HepG2 (cell line): ENCODE measurements at regions not wholly inside any gene's neighbourhood (a gene's known extent, or its start where the extent isn't known, plus 50 kb on each side); places are given as distances from the start of the nearest gene placed in this dataset.

ENCODE experiments used
- ATAC-seq: fragments of 200-7000 bp; cut with Tn5 transposase; 3 replicates; pipeline ENCODE4 v1.9.1; 2020; ENCODE audit warnings: mild to moderate bottlenecking, moderate library complexity
- BruUV-seq: library from RNA; stranded (reverse); fragments of 400-500 nt; replicated peaks from 2 replicates; lab custom pipeline; 2021; lab: Mats Ljungman, UMichigan
- CTCF ChIA-PET: fragments of 300-600 bp; formaldehyde crosslinking; extraction: SDS; loops from one replicate; lab custom pipeline; 2021; ENCODE audit warnings: low total read pairs, inconsistent platforms, low intra/inter-chr PET ratio; lab: Yijun Ruan, JAX
- POLR2A ChIA-PET: fragments of 350-600 bp; sonication (Branson Sonifier 250); formaldehyde crosslinking; loops from one replicate; lab custom pipeline; 2020; ENCODE audit warnings: antibody characterized with exemption, inconsistent platforms; lab: Yijun Ruan, JAX
- DNase-seq: peaks from one replicate; pipeline ENCODE4 v3.0.0-alpha.2; 2015; ENCODE audit warnings: low spot score
- FAIRE-seq: peaks from 3 replicates; lab custom pipeline; 2011; peaks lifted over from hg19 to GRCh38; lab: Jason Lieb, UNC
- H2AFZ ChIP-seq: one replicate; pipeline ENCODE4 v1.6.1; 2011; ENCODE audit warnings: low read length, inconsistent platforms
- H3K27ac ChIP-seq: fragments of 300-600 bp; 3 replicates; pipeline ENCODE4 v1.8.0; 2011; ENCODE audit warnings: mixed run types, mild to moderate bottlenecking, mixed read lengths, low read length, inconsistent platforms; ENCODE audit not compliant: insufficient read depth; ENCODE audit errors: extremely low read length
- H3K27me3 ChIP-seq, 2 experiments: fragments of 200-600 bp in 1 of 2; 2 replicates in 1 of 2; 3 replicates in 1 of 2; pipeline versions ENCODE4 v1.6.0 to v1.8.0; 2011; ENCODE audit warnings: low read length in 2 of 2, mild to moderate bottlenecking in 2 of 2, moderate library complexity in 2 of 2, inconsistent platforms in 1 of 2; ENCODE audit not compliant: insufficient read depth in 2 of 2, control insufficient read depth in 1 of 2
- H3K36me3 ChIP-seq, 2 experiments: fragments of 200-600 bp in 1 of 2; replicated peaks in 1 of 2; 2 replicates in 1 of 2; 3 replicates in 1 of 2; pipeline versions ENCODE4 v1.5.1 to v1.8.0; 2011; ENCODE audit warnings: low read length in 2 of 2, inconsistent platforms in 1 of 2; ENCODE audit not compliant: insufficient read depth in 2 of 2, control insufficient read depth in 1 of 2
- H3K4me1 ChIP-seq: 2 replicates; pipeline ENCODE4 v1.5.1; 2012; ENCODE audit warnings: low read length, inconsistent platforms; ENCODE audit not compliant: insufficient read depth
- H3K4me2 ChIP-seq: 2 replicates; pipeline ENCODE4 v1.6.0; 2011; ENCODE audit warnings: low read depth, low read length, inconsistent platforms
- H3K4me3 ChIP-seq, 3 experiments: fragments of 200-600 bp in 1 of 3; sonication (generic), shearing (Covaris generic) in 1 of 3; replicated peaks in 1 of 3; 2 replicates each; pipeline ENCODE4 v1.5.1; 2011 to 2016; ENCODE audit warnings: low read length in 3 of 3, inconsistent platforms in 2 of 3, low read depth in 2 of 3, mild to moderate bottlenecking in 2 of 3, control low read depth in 1 of 3, mixed read lengths in 1 of 3; ENCODE audit not compliant: insufficient read depth in 1 of 3
- H3K79me2 ChIP-seq: one replicate; pipeline ENCODE4 v1.6.1; 2011; ENCODE audit warnings: low read length, inconsistent platforms; ENCODE audit not compliant: insufficient read depth
- H3K9ac ChIP-seq: 2 replicates; pipeline ENCODE4 v1.6.0; 2011; ENCODE audit warnings: mild to moderate bottlenecking, low read depth, low read length, inconsistent platforms; ENCODE audit not compliant: insufficient read depth
- H3K9me3 ChIP-seq: 2 replicates; pipeline ENCODE4 v1.5.1; 2012; ENCODE audit warnings: mild to moderate bottlenecking, low read length
- H4K20me1 ChIP-seq: 2 replicates; pipeline ENCODE4 v1.6.0; 2011; ENCODE audit warnings: inconsistent platforms, mild to moderate bottlenecking, low read length, moderate library complexity; ENCODE audit not compliant: insufficient read depth
- ATAD3A ChIP-seq: sonication (generic); formaldehyde crosslinking; IDR thresholded peaks from 2 replicates; pipeline ENCODE4 v1.4.0; 2020; ENCODE audit warnings: missing genetic modification reagents
- CHD4 ChIP-seq: fragments of 200-600 bp; sonication (generic); IDR thresholded peaks from 2 replicates; pipeline ENCODE4 v1.7.0; 2017; ENCODE audit warnings: mild to moderate bottlenecking, low read length, borderline replicate concordance
- IRX3 ChIP-seq: sonication (generic); formaldehyde crosslinking; IDR thresholded peaks from 2 replicates; pipeline ENCODE4 v1.8.1; 2023; ENCODE audit warnings: mild to moderate bottlenecking, low read depth, missing genetic modification reagents, borderline replicate concordance
- KDM2A ChIP-seq: sonication (generic); formaldehyde crosslinking; IDR thresholded peaks from 2 replicates; pipeline ENCODE4 v1.4.0; 2020; ENCODE audit warnings: low read depth, missing genetic modification reagents, borderline replicate concordance
- MLLT10 ChIP-seq: sonication (generic); formaldehyde crosslinking; IDR thresholded peaks from 2 replicates; pipeline ENCODE4 v1.4.0; 2020; ENCODE audit warnings: missing genetic modification reagents
- RXRA ChIP-seq: sonication (generic); formaldehyde crosslinking; IDR thresholded peaks from 2 replicates; pipeline ENCODE4 v1.5.1; 2020; ENCODE audit warnings: missing genetic modification reagents
- TBX2 ChIP-seq: sonication (generic); formaldehyde crosslinking; IDR thresholded peaks from 2 replicates; pipeline ENCODE4 v1.5.0; 2020; ENCODE audit warnings: missing genetic modification reagents, mild to moderate bottlenecking, borderline replicate concordance
- ZNF136 ChIP-seq: sonication (generic); formaldehyde crosslinking; IDR thresholded peaks from 2 replicates; pipeline ENCODE4 v1.8.1; 2022; ENCODE audit warnings: low read depth, mild to moderate bottlenecking, moderate library complexity, missing genetic modification reagents
- ZNF234 ChIP-seq: sonication (generic); formaldehyde crosslinking; conservative IDR thresholded peaks from 2 replicates; pipeline ENCODE4 v1.5.1; 2020; ENCODE audit warnings: mild to moderate bottlenecking, missing genetic modification reagents
- ZNF570 ChIP-seq: sonication (generic); formaldehyde crosslinking; IDR thresholded peaks from 2 replicates; pipeline ENCODE4 v1.4.0; 2020; ENCODE audit warnings: mild to moderate bottlenecking, missing genetic modification reagents, borderline replicate concordance
- WGBS: methylation state at CpG from one replicate; pipeline ENCODE4 v1.1.6; 2017; ENCODE audit warnings: low lambda C conversion rate; 5-methylcytosine and 5-hydroxymethylcytosine counted together
- in situ Hi-C: cut with HindIII; loops from 2 replicates; pipeline ENCODE4 v1.10.0; 2017; ENCODE audit warnings: low pct_unique_long_range_greater_than_20kb; ENCODE audit not compliant: extremely low pct_ligation_motif_present
- intact Hi-C: fragments of 100-400 bp; cut with micrococcal nuclease; formaldehyde crosslinking; loops from one replicate; pipeline ENCODE4 v1.10.0; 2022; ENCODE audit not compliant: unreplicated experiment
- TF ChIP-seq, protein P1 (sequence below): sonication (generic); formaldehyde crosslinking; IDR thresholded peaks from 2 replicates; pipeline ENCODE4 v1.4.0; 2020; ENCODE audit warnings: missing genetic modification reagents
- TF ChIP-seq, protein P2 (sequence below): sonication (generic); formaldehyde crosslinking; IDR thresholded peaks from 2 replicates; pipeline ENCODE4 v1.5.0; 2020; ENCODE audit warnings: mild to moderate bottlenecking, low read depth, missing genetic modification reagents, borderline replicate concordance

DNA sequence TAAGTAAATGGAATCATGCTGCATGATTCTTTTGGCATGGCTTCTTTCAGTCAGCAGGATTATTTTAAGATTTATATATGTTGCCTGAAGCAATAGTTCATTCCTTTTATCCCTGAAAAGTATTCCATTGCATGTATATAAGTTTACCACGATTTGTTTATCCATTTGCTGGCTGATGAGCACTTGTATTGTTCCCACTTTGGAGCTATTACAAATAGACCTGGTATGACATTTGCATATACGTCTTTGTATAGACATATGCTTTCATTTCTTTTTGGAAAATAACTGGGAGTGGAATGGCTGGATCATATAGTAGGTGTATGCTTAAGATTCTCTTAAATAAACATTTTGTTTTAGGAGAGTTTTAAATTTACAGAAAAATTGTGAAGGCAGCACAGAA lies 79.3 kb upstream of the CBLB start (continued):
- no peak for TF ChIP-seq KDM2A

DNA sequence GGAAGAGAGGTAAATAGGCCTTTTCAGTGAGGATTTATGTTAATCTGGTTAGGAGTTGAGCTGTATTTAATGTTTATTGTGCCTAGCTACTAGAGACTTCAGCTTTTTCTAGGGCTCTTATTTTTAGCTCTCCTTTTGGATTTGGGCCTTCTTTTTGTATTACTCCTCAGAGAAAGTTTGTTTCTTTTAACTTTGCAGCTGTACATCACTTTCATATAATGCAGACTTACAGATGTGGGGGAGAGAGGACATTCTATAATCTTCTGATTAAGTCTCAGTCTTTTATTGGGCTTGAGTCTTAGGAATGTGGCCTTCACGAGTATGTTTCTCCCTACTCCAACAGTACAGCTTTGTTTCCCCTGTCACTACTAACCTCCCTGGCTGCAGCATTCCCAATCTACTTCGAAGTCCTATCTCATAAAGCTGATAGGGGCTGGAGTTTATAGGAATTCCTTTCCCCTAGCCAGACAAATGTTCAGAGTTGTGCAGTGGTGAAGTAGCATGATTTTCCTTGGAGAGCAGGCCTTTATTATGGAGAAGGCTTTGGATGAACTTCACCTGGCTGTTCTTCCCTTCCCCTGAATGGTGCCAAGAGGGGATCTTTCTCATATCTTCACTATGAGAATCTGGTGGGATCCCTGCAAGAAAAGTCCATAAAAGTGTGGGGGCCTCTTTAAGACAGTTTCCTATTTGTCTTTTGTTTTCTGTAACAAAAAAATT lies 82.2 kb upstream of the CBLB start:
- Histone ChIP-seq H3K9ac (no peak overlapping the region), H2AFZ (no peak overlapping the region), H3K27me3 (no peaks in the 10 kb centered on the region), H4K20me1 (no peaks in the 10 kb centered on the region), H3K79me2 (no peaks in the 10 kb centered on the region), H3K4me2 (no peak overlapping the region), H3K4me3 (no peak overlapping the region), H3K36me3 (no peaks in the 10 kb centered on the region), H3K4me1 (no peaks in the 10 kb centered on the region), H3K9me3 (no peaks in the 10 kb centered on the region), H3K27ac (no peak overlapping the region)
- WGBS, result 0% methylated on average over 2 of the region's 2 CpGs
- intact Hi-C loops (no loop called here), in situ Hi-C loops (no loop called here)
- ATAC-seq (no peak), FAIRE-seq (no peak), DNase-seq (no peak)
- CTCF ChIA-PET, result no interaction called here
- no TSS peak for BruUV-seq
- TF ChIP-seq ZNF136 (CRISPR knock-in tag) (no peak), MLLT10 (no peak), RXRA (CRISPR knock-in tag) (no peak), TBX2 (CRISPR knock-in tag) (no peak), IRX3 (CRISPR knock-in tag) (no peak), ATAD3A (no peak), CHD4 (no peak), ZNF570 (no peak), ZNF234 (CRISPR knock-in tag) (no peak)
- TF ChIP-seq, protein P1, sequence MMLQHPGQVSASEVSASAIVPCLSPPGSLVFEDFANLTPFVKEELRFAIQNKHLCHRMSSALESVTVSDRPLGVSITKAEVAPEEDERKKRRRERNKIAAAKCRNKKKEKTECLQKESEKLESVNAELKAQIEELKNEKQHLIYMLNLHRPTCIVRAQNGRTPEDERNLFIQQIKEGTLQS (CRISPR knock-in tag), result no peak
- TF ChIP-seq, protein P2, sequence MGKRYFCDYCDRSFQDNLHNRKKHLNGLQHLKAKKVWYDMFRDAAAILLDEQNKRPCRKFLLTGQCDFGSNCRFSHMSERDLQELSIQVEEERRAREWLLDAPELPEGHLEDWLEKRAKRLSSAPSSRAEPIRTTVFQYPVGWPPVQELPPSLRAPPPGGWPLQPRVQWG, result no peak
- POLR2A ChIA-PET, result no interaction called here
